ENCODE measurements at regions not wholly inside any gene's neighbourhood (a gene's known extent, or its start where the extent isn't known, plus 50 kb on each side); places are given as distances from the start of the nearest gene placed in this dataset.

GRCh38 chr1:30381671-30382365, 341.6 kb downstream of the MATN1 start:
- TF ChIP-seq POLR2A (IDR thresholded peaks at IDR 0.05) (no peak), CTCF (IDR thresholded peaks at IDR 0.05) (no peak)

All from thyroid gland (tissue), 4 donors.